Occipital lobe (tissue), 1 donor: ENCODE measurements at regions not wholly inside any gene's neighbourhood (a gene's known extent, or its start where the extent isn't known, plus 50 kb on each side); places are given as distances from the start of the nearest gene placed in this dataset.
"Not testable (repeated sequence)": the region's sequence is repeated elsewhere in the genome, so short reads cannot be mapped to it uniquely, and the experiment has no call there.

Experiments used
- DNase-seq: peaks from one replicate; lab custom pipeline; 2025; lab: John Stamatoyannopoulos, UW

- DNase-seq, result no peak
Observed at GRCh38 chr12:59085690-59086089, 165.4 kb upstream of the LRIG3 start.

GRCh38 chr12:59084511-59085375, 164.4 kb upstream of the LRIG3 start:
- no peak for DNase-seq

GRCh38 chr12:59082952-59083351, 162.6 kb upstream of the LRIG3 start:
- no peak for DNase-seq

GRCh38 chr12:59080101-59080500, 159.8 kb upstream of the LRIG3 start:
- no peak for DNase-seq

- DNase-seq, result no peak
Observed at GRCh38 chr12:59079472-59079871, 159.2 kb upstream of the LRIG3 start.

- no peak for DNase-seq
Observed at GRCh38 chr12:59079002-59079401, 158.7 kb upstream of the LRIG3 start.

- no peak for DNase-seq
Observed at GRCh38 chr12:59077575-59078426, 157.5 kb upstream of the LRIG3 start.

GRCh38 chr12:59077153-59077552, 156.8 kb upstream of the LRIG3 start:
- no peak for DNase-seq

- DNase-seq, result no peak
Observed at GRCh38 chr12:59076622-59077021, 156.3 kb upstream of the LRIG3 start.

GRCh38 chr12:59075968-59076490, 155.7 kb upstream of the LRIG3 start:
- DNase-seq, result no peak

GRCh38 chr12:59075141-59075540, 154.8 kb upstream of the LRIG3 start:
- DNase-seq, result no peak

- no peak for DNase-seq
Observed at GRCh38 chr12:59070322-59070933, 150.1 kb upstream of the LRIG3 start.

GRCh38 chr12:59069516-59069915, 149.2 kb upstream of the LRIG3 start:
- DNase-seq, result no peak

- no peak for DNase-seq
Observed at GRCh38 chr12:59068436-59068835, 148.1 kb upstream of the LRIG3 start.

- DNase-seq, result no peak
Observed at GRCh38 chr12:59067083-59067482, 146.8 kb upstream of the LRIG3 start.

GRCh38 chr12:59066445-59066844, 146.1 kb upstream of the LRIG3 start:
- no peak for DNase-seq

GRCh38 chr12:59059088-59059935, 139.0 kb upstream of the LRIG3 start:
- DNase-seq, result no peak

- no peak for DNase-seq
Observed at GRCh38 chr12:59056966-59057365, 136.7 kb upstream of the LRIG3 start.

- DNase-seq, result no peak
Observed at GRCh38 chr12:59055204-59055860, 135.0 kb upstream of the LRIG3 start.

GRCh38 chr12:59053266-59053899, 133.1 kb upstream of the LRIG3 start:
- DNase-seq, result not testable (repeated sequence)
